WI38 (cell line): ENCODE measurements at regions not wholly inside any gene's neighbourhood (a gene's known extent, or its start where the extent isn't known, plus 50 kb on each side); places are given as distances from the start of the nearest gene placed in this dataset.
"Not testable (repeated sequence)": the region's sequence is repeated elsewhere in the genome, so short reads cannot be mapped to it uniquely, and the experiment has no call there.

Experiments
- H3K4me3 ChIP-seq: 2 replicates; pipeline ENCODE4 v1.5.1; 2011; ENCODE audit warnings: low read depth, mild to moderate bottlenecking, control low read depth, low read length
- TF ChIP-seq, protein P1 (sequence below): IDR thresholded peaks from 2 replicates; pipeline ENCODE4 v1.5.1; 2012; ENCODE audit warnings: low read depth, mild to moderate bottlenecking, control low read depth, low read length

DNA sequence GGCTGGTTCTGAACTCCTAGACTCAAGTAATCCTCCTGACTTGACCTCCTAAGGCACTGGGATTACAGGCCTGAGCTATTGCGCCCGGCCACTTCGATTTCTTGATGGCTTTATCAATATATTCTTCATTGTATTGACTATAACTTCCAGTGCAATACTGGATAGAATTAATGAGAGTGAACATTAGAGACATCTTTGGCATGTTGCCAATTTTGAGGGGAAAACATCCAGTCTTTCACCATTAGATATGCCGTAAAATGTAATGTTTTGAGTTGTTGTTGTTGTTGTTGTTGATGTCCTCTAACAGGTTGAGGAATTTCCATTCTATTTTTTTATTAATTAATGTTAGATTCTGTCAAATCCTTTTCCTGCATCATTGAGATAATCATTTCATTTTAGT lies 578.9 kb downstream of the ZWINT start:
- H3K4me3 ChIP-seq = no peak overlapping the region
- TF ChIP-seq, protein P1, sequence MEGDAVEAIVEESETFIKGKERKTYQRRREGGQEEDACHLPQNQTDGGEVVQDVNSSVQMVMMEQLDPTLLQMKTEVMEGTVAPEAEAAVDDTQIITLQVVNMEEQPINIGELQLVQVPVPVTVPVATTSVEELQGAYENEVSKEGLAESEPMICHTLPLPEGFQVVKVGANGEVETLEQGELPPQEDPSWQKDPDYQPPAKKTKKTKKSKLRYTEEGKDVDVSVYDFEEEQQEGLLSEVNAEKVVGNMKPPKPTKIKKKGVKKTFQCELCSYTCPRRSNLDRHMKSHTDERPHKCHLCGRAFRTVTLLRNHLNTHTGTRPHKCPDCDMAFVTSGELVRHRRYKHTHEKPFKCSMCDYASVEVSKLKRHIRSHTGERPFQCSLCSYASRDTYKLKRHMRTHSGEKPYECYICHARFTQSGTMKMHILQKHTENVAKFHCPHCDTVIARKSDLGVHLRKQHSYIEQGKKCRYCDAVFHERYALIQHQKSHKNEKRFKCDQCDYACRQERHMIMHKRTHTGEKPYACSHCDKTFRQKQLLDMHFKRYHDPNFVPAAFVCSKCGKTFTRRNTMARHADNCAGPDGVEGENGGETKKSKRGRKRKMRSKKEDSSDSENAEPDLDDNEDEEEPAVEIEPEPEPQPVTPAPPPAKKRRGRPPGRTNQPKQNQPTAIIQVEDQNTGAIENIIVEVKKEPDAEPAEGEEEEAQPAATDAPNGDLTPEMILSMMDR = no peak

DNA sequence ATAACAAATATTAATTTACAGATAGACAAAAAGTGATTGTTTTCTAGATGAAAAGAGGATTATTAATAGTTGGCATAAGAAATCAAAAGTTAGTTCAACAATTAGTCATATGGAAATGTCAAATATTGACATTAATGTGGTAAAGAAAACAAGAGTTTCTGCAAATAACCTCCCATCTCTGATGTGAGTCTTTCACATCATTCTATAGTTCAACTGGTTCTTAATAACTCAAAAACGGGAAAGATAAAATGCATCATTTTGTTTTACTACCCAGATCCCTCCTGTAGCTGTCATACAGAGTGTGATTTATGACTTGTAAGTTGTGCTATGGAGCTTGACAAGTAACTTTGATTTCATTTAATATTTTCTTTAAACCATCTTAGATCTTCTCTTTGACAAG lies 594.8 kb downstream of the ZWINT start:
- TF ChIP-seq, protein P1 = no peak
- H3K4me3 ChIP-seq = no peak overlapping the region

DNA sequence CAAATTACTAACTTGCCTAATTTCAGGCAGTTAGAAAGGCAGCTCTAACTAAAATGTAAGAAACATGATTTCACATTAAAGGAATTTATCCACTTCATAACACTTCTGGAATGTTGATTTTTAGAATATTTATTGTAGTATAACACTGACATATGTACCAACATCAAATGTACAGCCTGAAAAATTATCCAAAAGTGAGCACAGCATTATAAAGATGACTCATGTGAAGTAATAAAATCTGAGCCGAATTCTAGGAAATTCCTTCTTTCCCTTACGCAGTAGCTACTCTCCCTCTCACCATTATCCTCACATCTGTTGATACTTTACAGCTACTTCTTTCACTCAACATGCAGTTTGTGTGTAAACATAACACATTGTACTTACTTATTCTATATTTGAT lies 610.6 kb downstream of the ZWINT start:
- TF ChIP-seq, protein P1 = no peak
- H3K4me3 ChIP-seq = no peak overlapping the region

DNA sequence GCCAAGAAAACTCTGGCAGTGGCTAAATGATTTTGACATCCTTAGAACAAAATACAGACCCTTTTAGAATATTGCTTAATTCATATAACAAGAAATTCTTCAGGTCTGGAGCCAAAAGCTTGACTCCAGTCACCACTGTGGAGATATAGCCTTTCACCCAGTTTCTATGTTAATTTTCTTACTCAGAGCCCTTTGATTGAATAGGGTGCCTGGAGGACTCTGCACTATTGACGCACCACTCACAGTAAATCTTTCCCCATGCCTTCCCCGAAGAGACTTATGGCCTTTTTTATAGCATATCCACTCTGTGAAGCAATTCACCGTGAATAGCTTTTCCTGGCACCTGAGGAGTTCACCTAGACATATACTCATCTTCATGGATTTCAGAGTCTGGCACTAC lies 613.8 kb downstream of the ZWINT start:
- TF ChIP-seq, protein P1 = no peak
- H3K4me3 ChIP-seq = no peak overlapping the region

DNA sequence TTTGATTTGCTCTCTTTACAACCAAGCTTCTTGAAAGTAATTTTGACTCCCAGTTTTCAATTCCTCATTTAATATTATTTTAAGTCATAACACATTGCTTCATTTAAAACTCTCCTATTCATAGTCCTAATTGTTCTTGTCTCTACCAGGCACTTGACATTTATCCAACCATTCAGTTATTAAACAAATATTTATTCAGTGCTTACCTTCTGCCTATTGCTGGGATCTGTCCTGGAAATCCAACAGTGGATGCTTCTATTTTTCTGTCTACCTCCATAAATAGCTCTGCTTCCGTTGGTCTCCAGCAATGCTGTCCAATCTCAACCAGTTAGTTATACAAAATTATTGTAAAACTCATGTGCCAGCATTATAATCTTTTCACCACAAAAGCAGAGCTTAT lies 615.1 kb downstream of the ZWINT start:
- TF ChIP-seq, protein P1 = no peak
- H3K4me3 ChIP-seq = no peak overlapping the region

DNA sequence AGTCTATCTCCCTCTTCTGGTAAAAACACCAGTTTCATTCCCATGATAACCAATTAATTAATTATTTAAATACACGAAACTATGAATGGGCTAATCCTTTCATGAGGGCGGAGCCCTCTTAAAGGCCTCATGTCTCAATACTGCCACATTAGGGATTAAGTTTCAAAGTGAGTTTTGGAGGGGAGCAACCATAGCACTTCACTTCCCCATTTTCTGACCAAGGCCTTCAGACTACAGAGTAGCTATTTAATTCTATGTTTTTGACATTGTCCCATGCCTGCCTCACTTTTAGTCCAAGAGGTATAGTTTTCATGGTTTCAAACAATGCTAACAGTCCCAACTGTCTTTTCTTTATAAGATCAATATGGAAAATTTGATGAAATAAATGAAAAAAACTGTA lies 618.6 kb downstream of the ZWINT start:
- TF ChIP-seq, protein P1 = no peak
- H3K4me3 ChIP-seq = no peak overlapping the region

DNA sequence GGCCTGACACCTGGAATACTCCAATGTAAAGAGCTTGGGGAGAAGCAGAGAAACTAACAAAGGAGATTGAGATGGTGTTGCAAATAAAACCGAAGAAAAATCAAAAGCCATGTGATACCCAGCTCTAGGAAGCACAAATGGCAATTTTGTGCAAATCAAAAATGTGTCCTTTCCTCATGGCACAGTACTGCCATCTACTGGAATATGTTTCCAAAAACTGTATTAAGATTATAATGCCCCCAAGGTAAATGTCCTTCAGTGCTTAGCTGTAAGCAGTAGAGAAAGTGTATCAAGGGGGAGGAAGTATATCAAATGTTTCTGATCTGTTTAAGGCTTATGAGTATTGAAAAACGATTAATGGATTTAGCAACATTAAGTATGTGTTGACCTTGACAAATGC lies 620.3 kb downstream of the ZWINT start:
- not testable (repeated sequence) for H3K4me3 ChIP-seq

DNA sequence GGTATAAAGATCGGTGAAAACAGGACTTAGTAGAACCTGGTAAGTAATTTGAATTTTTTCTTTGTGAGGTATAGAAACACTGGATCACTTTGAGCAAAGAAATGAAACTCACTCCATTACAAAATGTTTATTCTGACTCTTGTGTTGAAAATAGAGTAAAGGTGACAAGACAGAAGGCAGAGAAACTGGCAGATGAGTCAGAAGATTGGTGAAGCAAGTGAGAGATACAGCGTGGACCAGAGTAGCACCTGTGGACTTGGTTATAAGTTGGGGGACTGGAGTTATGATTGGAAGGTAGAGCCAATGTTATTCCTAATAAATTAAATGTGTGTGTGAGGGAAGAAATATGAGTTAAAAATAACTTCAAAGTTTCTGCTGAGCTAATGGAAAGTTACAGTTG lies 620.9 kb downstream of the ZWINT start:
- TF ChIP-seq, protein P1 = no peak
- no peak overlapping the region for H3K4me3 ChIP-seq
